ENCODE measurements at regions not wholly inside any gene's neighbourhood (a gene's known extent, or its start where the extent isn't known, plus 50 kb on each side); places are given as distances from the start of the nearest gene placed in this dataset.
"Not testable (repeated sequence)": the region's sequence is repeated elsewhere in the genome, so short reads cannot be mapped to it uniquely, and the experiment has no call there.

- DNase-seq, result no peak
Observed at GRCh38 chr6:14408446-14408845, 290.9 kb downstream of the CD83 start.

GRCh38 chr6:14412026-14412425 is 294.5 kb downstream of the CD83 start:
- DNase-seq, result no peak

GRCh38 chr6:14415452-14415851 is 297.9 kb downstream of the CD83 start:
- no peak for DNase-seq

- no peak for DNase-seq
Observed at GRCh38 chr6:14417377-14417776, 299.8 kb downstream of the CD83 start.

- DNase-seq, result not testable (repeated sequence)
Observed at GRCh38 chr6:14419224-14419623, 301.7 kb downstream of the CD83 start.

GRCh38 chr6:14422061-14422460 is 304.5 kb downstream of the CD83 start:
- no peak for DNase-seq

GRCh38 chr6:14422917-14423316 is 305.3 kb downstream of the CD83 start:
- DNase-seq, result no peak

- DNase-seq, result no peak
Observed at GRCh38 chr6:14423330-14423729, 305.8 kb downstream of the CD83 start.

GRCh38 chr6:14423955-14424354 is 306.4 kb downstream of the CD83 start:
- DNase-seq, result peak; percentile 16

- no peak for DNase-seq
Observed at GRCh38 chr6:14425805-14426204, 308.2 kb downstream of the CD83 start.

- no peak for DNase-seq
Observed at GRCh38 chr6:14426281-14426680, 308.7 kb downstream of the CD83 start.

GRCh38 chr6:14428269-14428668 is 310.7 kb downstream of the CD83 start:
- no peak for DNase-seq

GRCh38 chr6:14429396-14429795 is 311.8 kb downstream of the CD83 start:
- no peak for DNase-seq

- DNase-seq, result no peak
Observed at GRCh38 chr6:14430218-14430617, 312.6 kb downstream of the CD83 start.

GRCh38 chr6:14431385-14432330 is 314.1 kb downstream of the CD83 start:
- DNase-seq, result no peak

- DNase-seq, result no peak
Observed at GRCh38 chr6:14434916-14435690, 317.5 kb downstream of the CD83 start.

- DNase-seq, result no peak
Observed at GRCh38 chr6:14436592-14437132, 319.1 kb downstream of the CD83 start.

GRCh38 chr6:14439419-14439818 is 321.8 kb downstream of the CD83 start:
- no peak for DNase-seq

GRCh38 chr6:14440215-14440910 is 322.8 kb downstream of the CD83 start:
- no peak for DNase-seq

GRCh38 chr6:14440940-14441781 is 323.6 kb downstream of the CD83 start:
- DNase-seq, result no peak

- no peak for DNase-seq
Observed at GRCh38 chr6:14442242-14442641, 324.7 kb downstream of the CD83 start.

GRCh38 chr6:14443629-14444268 is 326.2 kb downstream of the CD83 start:
- DNase-seq, result no peak
